NOMO-1 treated with DMSO at 0.1 percent for 48 hours (cell line): ENCODE measurements at regions not wholly inside any gene's neighbourhood (a gene's known extent, or its start where the extent isn't known, plus 50 kb on each side); places are given as distances from the start of the nearest gene placed in this dataset.

Source experiments
- DNase-seq: peaks from one replicate; lab custom pipeline; 2025; ENCODE audit not compliant: unreplicated experiment; lab: John Stamatoyannopoulos, UW

DNA sequence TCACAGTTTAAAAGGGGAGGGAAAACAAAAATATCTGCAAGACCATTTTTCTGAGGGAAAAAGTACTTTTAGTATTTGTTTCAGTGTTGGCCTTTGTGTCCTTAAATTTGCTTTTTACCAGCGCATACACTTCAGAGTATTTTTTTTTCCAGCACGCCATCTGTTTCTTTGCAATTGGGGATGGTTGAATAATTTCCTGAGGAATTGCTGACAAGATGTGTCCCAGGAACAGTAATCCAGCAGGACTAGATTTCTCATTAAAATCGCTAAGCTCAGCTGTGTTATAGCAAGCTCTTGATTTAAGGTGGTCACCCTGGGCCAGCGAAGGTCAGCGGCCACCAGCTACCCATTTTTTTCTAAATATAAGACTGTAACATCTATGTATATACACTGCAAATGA is 156.9 kb upstream of the RHOBTB1 start:
- no peak for DNase-seq

DNA sequence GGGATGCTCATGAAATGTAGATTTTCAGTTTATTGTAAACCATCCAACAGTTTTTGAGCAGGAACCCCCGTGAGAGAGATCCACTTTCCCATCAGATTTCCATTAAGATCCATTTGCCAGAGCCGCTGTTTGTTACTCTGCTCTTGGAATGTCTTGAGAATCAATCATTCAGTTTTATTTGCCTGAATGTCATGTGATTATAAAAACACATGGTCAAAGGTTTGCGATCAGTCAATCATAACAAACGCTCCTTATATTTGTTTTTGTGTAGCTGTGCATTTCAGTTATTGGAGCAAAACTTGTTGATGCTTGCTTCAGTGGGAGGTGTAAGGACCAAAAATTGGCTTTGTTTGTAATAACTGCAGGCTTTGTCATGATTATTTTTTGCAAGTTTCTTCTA is 155.8 kb upstream of the RHOBTB1 start:
- DNase-seq = no peak

DNA sequence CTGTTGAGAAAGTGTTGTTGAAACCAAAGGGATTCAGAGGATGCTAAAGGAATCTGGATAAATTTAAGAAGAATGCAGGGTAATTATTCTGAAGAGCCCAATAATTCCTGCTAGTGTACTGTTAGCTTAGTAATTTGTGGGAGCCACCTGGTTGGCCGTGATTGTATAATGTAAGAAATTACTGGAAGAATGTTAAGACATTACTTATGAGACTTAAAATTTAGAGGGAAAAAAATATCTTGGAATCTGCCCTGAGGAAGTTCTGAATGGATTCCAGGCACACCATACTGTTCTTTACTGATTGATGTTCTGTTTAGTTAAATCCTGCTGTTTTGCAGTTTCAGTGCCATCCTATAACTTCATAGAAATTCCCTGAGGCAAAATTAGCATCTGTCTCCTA is 155.0 kb upstream of the RHOBTB1 start:
- DNase-seq = no peak

DNA sequence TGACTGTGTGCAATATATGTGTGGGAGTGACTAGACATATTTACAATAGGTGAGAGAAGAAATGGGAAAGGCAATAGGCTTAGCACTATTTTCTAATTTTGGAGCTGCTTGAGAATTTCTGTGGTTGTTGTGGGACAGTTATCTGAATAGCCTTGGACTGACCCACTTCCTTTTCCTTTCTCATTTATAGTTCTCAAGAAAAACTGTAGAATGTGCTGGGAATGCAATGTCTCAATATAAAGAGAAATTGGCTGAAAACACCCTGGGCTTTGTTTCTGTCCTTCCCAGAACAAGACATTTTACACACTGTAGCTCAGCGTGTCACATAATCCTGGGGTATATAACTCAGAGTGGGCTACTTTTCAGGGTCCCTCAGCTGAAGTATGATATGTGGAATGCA is 153.0 kb upstream of the RHOBTB1 start:
- no peak for DNase-seq

DNA sequence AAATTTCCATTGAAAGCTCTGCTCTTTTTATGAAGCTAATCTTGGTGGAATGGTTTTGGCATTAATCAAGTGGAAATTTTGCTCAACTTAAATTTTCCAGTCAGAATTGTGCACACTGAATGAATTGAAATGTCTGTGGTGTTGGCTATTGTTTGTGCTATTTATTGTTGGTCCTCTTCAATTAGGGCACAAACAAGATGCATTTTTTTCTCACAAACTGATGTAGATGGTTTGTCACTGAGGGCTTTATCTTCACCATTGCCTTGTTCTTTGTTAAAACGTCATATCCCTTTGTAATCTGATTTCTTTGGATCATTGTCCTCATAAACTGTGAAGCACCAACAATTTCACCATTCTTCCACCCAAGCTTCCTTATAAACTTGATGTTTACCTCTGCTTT is 152.1 kb upstream of the RHOBTB1 start:
- DNase-seq = no peak

DNA sequence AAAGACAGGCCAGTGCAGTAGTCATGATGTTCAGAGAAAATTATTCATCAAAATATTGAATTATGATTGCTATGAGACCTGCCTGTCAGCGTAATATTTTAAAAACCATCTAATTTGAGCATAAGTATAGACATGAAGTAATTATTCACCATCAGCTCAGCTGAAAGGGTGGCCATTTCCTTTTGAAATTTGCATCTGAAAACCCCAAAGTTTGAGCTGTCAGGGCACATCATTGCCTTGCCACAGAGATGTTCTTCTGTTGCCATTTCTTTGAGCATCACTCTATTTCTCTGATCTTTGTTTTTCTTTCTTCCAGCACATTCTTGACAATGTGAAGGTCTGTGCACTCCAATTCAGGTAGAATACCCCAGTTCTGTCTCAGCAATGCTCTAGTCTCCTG is 147.5 kb upstream of the RHOBTB1 start:
- DNase-seq = no peak

DNA sequence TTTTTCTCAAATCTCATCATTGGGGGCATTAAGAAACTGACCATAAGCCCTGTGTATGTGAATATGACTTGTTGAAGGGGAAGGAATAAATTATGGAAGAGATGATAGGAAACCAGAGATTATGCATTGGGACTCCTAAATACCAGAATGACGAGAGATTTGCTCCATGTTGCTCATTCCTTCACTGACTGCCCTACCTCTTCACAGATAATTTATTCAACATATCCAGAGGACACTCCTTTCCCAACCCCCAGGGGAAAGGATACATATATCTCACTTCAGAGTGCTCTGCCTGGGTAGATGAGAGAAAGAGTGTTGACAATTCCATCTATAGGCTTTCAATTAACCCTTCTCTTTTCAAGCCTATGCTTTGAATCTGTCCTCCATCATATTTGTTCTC is 145.3 kb upstream of the RHOBTB1 start:
- DNase-seq = no peak

DNA sequence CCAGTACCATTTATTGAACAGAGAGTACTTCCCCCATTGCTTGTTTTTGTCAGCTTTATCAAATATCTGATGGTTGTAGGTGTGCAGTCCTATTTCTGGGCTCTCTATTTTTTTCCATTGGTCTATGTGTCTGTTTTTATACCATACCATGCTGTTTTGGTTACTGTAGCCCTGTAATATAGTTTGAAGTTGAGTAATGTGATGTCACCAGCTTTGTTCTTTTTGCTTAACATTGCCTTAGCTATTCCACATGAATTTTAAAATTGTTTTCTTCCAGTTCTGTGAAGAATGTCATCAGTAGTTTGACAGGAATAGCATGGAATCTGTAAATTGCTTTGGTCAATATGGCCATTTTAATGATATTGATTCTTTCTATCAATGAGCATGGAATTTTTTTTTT is 140.5 kb upstream of the RHOBTB1 start:
- no peak for DNase-seq

DNA sequence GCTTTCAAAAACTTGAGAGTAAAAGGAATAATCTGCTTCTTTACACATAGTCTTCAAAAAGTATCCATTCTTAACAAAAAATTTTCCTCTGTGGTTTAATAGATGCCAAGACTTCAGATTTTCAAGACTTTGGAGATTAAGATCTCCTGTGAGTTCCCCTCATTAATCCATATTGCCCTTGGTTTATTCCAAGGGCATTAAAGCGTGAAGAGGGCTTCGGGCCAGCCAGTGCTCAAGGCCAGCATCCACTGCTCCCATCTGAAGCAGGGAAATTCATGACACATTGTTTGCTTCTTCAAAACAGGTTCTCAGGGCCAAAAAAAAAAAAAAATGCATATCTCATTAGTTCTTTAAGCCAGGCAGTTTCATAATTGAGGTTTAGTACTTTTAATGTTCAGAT is 137.3 kb upstream of the RHOBTB1 start:
- no peak for DNase-seq

DNA sequence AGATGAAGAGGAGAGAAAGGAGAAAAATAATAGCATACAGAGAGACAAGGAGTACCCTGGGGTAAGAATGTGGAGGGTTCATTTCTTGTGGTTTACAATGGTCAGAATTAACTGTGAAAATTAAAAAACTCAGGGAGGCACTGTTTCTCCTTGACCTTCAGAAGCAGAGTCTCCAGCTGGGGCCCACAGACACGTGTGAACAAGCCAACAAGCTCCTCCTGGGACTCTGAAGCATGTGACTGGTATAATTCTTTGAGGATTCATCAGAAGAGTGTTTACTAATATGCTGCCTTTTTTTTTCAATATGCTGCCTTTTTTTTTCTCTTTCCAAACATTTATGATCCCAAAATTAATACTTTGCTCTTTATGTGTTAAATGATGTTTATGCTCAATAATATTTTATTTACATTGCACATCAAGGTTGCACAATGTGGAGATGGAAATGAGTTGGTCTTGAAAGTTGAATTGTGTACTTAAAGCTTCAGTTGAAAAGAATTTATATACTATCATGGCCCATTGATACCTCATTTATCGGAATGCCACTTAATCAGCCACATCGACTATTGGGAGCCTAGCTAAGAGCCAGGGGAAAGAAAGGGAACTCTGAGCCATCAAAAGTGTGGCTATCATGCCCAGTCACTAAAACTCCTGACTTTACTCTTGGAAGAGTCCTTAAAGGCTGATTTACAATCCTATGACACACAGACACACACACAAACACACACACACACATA is 134.7 kb upstream of the RHOBTB1 start:
- DNase-seq = no peak

DNA sequence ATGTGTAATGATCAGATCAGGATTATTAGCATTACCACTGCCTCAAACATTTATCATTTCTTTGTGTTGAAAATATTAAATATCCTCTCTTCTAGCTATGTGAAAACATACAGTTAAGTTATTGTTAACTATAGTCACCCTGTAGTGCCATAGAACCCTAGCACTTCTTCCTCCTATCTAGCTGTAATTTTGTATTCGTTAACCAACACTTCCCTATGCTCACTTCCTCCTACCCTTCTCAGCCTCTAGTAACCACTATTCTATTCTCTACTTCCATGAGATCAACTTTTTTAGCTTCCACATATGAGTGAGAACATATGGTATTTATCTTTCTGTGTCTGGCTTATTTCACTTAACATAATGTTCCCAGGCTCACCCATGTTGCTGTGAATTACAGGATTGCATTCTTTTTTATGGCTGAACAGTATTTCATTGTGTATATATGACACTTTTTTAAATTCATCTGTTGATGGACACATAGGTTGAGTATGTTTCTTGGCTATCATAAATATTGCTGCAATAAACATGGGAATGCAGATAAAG is 132.7 kb upstream of the RHOBTB1 start:
- no peak for DNase-seq

DNA sequence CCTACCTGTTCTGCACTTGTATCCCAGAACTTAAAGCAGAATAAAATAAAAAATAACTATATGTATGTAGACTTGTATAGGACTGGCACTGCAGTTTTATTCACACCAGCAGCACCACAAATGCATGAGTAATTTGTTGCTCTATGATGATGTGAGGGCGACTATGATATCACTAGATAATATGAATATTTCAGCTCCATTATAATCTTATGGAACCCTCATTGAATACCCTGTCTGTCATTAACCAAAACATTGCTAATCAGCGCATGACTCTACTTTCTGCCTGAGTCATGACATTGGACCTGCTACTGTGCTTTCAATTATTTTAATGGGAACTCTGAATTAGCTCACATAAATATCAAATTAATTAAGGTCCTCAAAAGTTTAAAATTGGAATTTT is 129.4 kb upstream of the RHOBTB1 start:
- no peak for DNase-seq

DNA sequence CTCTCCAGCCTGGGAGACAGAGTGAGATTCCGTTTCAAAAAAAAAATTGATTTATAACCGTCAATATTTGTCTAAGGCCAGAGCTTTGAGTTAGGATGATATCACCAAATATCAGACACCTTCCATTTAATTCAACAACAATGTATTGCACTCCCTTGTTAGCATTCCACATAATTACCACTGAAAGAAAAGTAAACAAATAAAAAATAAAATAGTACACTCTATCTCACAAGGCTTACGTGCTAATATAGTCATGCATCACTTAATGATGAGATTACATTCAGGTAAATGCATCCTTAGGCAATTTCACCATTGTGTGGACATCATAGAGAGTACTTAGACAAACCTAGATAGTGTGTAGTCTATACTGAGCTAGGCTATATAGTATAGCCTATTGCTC is 127.6 kb upstream of the RHOBTB1 start:
- DNase-seq = no peak

DNA sequence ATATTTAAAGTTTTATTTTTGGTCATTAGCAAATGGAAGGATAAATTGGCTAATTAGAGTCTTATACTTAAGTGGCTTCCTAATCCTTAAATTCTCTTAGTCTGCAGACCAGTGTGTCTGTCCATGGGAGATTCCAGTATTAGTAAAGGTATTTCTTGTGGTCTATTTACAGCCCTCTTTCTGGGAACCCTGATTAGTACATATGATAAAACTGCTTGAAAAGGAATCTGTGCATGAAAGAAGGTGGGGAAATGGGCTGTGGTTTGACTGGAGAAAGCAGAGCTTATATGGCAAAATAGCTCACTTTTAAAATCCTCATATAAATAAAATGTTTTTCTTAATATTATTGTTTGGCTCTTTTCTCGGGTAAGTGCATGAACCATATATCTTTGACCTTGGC is 124.5 kb upstream of the RHOBTB1 start:
- DNase-seq = no peak

DNA sequence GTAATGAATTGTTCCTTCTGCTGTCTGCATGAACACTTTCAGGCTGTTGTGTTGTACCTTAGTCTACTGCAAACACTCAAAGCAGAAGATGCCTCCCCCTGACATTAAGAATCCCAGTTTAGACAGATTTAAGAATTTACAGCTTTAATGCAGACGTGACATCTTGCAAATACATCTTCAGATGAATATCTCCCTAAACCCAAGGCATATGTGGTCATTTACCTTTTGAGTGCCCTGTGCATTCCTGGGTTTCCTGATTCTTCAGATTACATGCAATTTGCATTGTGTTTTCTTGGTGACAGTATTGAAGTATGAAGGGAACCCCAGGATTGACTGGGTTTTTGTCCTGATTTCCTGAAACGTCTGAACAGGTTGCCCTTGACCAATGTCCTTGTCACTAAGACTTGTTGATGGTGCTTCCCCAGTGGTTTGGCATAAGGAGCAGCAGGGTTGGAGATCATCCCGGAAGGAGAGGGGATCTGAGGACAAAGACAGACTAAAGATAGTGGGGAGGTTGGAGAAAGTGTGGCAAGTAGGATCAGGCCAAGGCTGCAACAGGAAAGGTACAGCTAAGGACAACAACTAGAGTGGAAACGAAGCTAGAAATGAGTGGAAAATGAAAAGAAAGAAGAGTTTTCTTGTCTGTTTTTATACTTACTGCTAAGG is 123.8 kb upstream of the RHOBTB1 start:
- DNase-seq = no peak

DNA sequence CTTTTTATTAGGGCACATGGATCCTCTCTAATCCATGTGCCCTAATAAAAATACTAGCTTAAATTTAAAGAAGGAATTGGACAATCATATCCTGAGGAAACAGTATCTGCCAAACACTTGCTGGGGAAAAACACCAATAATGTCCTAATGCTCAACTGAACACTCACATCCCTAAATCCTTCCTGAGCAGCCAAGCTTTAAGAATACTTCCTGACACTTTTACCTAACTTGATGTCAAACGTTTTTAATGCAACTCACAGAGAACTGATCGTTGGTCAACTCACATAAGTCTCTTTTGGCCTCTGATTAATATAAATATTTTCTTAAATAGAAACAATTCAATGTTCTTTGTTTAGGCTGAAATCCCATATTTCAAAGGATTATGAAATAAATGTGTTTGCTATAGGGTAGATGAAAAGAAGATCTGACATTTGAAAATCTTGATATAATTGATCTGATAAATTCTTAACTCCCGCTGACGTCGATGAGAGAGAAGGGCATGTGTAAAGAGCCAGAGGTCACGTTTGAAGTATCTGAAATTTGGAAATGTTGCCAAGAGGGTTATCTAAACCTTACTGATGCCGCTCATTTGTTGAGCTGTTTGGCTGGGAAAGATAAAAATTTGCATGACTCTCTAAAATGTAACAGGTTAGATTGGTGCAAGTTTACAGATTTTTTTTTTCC is 122.8 kb upstream of the RHOBTB1 start:
- DNase-seq = no peak

DNA sequence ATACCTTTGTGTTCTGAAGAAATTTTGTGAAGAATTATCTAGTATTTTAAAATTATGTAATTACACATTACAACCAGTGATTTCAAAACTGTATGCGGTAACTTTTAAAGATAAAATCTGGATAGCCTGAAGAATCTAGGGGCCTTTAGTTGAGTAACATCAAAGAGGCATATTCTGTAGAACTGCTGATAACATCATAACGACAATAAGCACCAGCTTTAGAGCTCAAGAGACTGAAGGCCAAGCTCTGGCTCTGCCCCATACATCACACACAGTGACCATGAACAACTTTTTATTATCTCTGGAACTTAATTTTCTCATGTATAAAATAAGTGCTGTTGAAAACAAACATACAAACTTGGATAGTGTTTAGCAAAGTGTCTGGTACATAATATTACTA is 121.1 kb upstream of the RHOBTB1 start:
- no peak for DNase-seq

DNA sequence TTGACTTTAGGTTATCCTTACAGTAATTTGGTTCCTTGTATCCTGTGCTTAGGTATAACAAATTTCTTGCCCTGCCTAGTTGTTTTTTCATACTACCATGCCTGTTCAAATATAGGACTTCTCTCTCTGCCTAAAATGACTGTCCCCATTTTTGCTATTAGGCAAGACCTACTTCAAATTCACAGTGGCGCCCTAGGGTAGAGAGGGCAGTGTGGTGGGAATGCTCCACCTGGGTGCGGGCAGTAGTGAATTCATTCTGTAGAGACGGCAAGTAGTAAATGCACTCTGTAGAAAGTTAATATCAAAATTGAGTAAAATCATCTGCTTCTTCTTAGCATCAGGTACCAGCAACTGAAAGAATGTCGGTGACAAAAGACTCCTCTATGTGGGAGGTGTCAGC is 120.4 kb upstream of the RHOBTB1 start:
- DNase-seq = no peak

DNA sequence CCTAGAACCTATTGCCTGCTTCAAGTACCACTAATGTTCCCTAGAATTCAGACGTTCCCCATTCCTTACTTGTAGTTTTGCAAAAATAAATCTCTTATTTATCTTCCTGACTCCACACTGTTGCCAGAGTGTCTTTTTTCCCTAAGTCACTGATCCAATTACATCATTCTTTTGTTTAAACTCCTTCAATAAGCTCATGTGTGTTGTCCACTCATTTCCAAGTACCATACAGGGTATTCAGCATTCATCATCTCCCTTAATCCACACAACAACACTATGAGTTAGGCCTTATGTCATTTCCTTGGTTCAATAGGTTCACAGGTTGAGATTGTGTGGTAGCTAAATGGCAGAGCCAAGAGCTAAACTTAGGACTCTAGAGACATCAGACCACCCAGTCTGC is 119.9 kb upstream of the RHOBTB1 start:
- DNase-seq = no peak

DNA sequence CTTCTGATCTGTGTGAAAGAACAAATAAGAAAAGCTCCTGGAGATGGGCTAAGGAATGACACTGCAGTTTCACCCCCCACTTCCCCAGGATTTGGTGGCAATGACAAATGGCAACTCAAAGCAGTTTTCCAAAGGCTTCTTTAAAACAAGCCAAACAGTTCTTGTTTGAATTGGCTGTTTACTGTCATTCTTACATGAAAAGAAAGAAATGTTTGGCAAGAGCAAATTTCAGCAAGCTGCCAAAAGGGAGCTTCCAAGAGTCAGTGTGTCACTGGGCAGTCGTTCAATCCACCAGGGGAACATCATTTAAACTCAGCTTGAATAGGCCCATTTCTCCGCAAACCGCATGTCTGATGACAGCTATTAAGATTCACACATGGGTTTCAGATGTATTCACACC is 119.0 kb upstream of the RHOBTB1 start:
- DNase-seq = no peak

DNA sequence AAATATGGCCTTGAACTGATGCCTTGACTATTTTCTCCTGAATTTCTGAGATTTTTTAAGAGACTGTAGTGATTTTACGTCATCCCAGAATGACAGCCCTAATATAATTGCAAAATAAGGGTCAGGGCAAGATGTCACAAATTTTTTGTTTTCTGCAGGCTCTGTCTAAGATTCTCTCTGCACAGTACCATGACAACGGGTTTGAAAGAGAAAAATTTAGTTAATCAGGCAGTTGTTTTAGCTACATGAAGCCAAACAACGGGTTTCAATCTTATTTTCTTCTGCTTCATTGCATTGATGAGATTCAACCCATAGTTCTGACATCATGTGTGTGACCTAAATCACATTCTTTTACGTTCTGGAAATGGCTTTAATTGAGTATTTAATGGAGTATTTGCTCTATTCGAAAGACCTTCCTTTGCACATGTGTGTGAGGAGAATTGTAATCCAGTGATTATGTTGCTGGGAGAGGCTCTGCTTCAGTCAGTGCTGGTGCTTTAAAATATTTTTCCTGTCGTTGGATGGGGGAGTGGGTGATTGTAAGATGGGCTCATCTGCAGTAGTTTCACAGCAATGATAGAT is 118.0 kb upstream of the RHOBTB1 start:
- no peak for DNase-seq

DNA sequence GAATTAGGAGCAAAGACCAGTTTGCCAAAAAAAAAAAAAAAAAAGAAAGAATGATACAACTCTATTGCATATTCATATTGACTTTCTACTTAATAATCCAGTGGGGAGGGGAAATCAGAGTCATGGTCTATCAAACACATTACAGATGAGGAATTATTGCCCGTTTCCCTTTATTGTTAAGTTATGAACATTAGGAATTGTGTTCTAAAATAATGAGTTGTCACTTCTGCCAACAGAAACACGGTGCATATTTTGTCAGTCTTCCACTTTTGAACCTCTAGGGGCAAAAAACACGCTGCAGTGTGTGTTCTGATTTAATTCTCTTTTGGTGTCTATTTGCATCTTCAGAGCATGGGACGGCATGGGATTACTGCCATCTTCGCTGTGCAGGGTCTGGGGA is 115.7 kb upstream of the RHOBTB1 start:
- DNase-seq = no peak
